Uterus (tissue), 2 donors: ENCODE measurements at regions not wholly inside any gene's neighbourhood (a gene's known extent, or its start where the extent isn't known, plus 50 kb on each side); places are given as distances from the start of the nearest gene placed in this dataset.

Experiments used
- CTCF ChIP-seq, 4 experiments: fragments of 200-600 bp in 2 of 4; fragments of 450-650 bp in 2 of 4; sonication (generic) in 2 of 4; IDR thresholded peaks; one replicate each; pipeline ENCODE4 v1.5.1; 2016 to 2019; ENCODE audit warnings: antibody characterized with exemption in 4 of 4, mild to moderate bottlenecking in 2 of 4, moderate library complexity in 1 of 4
- POLR2A ChIP-seq, 2 donors: fragments of 450-650 bp; IDR thresholded peaks; one replicate each; pipeline ENCODE4 v1.6.1; 2016; ENCODE audit warnings: antibody characterized with exemption in 2 of 2, mild to moderate bottlenecking in 1 of 2, moderate library complexity in 1 of 2

GRCh38 chr21:20040768-20041167 is 957.4 kb upstream of the NCAM2 start:
- TF ChIP-seq CTCF (IDR thresholded peaks at IDR 0.05) = no peak
- TF ChIP-seq POLR2A (IDR thresholded peaks at IDR 0.05) = no peak
